ENCODE measurements at regions not wholly inside any gene's neighbourhood (a gene's known extent, or its start where the extent isn't known, plus 50 kb on each side); places are given as distances from the start of the nearest gene placed in this dataset.
A peak's percentile ranks its signal among the peaks of the same experiment; 100 is the strongest.

GRCh38 chr12:33587784-33588712, 148.4 kb upstream of the SYT10 start:
- Histone ChIP-seq H3K9ac (ENCODE audit: extremely low read depth, low read length, poor library complexity, severe bottlenecking) (no peak overlapping the region), H3K4me1 (ENCODE audit: control insufficient read depth, insufficient read depth, low read length) (no peaks in the 10 kb centered on the region), H3K27ac (ENCODE audit: low read depth, low read length) (peak overlapping the region; percentile 86), H3K36me3 (ENCODE audit: control insufficient read depth, insufficient read depth, low read length) (no peaks in the 10 kb centered on the region), H3K27me3 (ENCODE audit: control insufficient read depth, insufficient read depth, low read length, poor library complexity, severe bottlenecking) (no peaks in the 10 kb centered on the region), H3K9me3 (ENCODE audit: control insufficient read depth, low read length) (no peaks in the 10 kb centered on the region), H3K4me3 (ENCODE audit: low read length) (no peak overlapping the region)
- Mint-ChIP-seq H3K36me3 (ENCODE audit: low read depth) (no peaks in the 10 kb centered on the region), H3K27me3 (ENCODE audit: insufficient read depth) (no peaks in the 10 kb centered on the region), H3K27ac (peak overlapping the region; percentile 11), H3K4me1 (peaks cover 22% of the 10 kb centered on the region), H3K9me3 (no peaks in the 10 kb centered on the region), H3K4me3 (no peak overlapping the region)
- peak; percentile 61 for DNase-seq
- no peak for TF ChIP-seq CTCF (conservative IDR thresholded peaks at IDR 0.05)
- WGBS, 2 experiments (ENCODE audit: insufficient coverage in 1 of 2, insufficient read length in 1 of 2), result 18 to 25% methylated on average over 2 to 8 of the region's 8 CpGs

- no peaks in the 10 kb centered on the region for H3K27me3 Mint-ChIP-seq (ENCODE audit: insufficient read depth)
- Histone ChIP-seq H3K4me3 (ENCODE audit: low read length) (no peak overlapping the region), H3K27me3 (ENCODE audit: control insufficient read depth, insufficient read depth, low read length, poor library complexity, severe bottlenecking) (no peaks in the 10 kb centered on the region), H3K36me3 (ENCODE audit: control insufficient read depth, insufficient read depth, low read length) (no peaks in the 10 kb centered on the region), H3K9ac (ENCODE audit: extremely low read depth, low read length, poor library complexity, severe bottlenecking) (no peak overlapping the region), H3K27ac (ENCODE audit: low read depth, low read length) (peak overlapping the region; percentile 86), H3K9me3 (ENCODE audit: control insufficient read depth, low read length) (no peaks in the 10 kb centered on the region), H3K4me1 (ENCODE audit: control insufficient read depth, insufficient read depth, low read length) (no peaks in the 10 kb centered on the region)
- DNase-seq, result no peak
- no peaks in the 10 kb centered on the region for H3K36me3 Mint-ChIP-seq (ENCODE audit: low read depth)
- peaks cover 22% of the 10 kb centered on the region for H3K4me1 Mint-ChIP-seq
- H3K9me3 Mint-ChIP-seq, result no peaks in the 10 kb centered on the region
- no peak overlapping the region for H3K27ac Mint-ChIP-seq
- H3K4me3 Mint-ChIP-seq, result no peak overlapping the region
- TF ChIP-seq CTCF (conservative IDR thresholded peaks at IDR 0.05), result no peak
- WGBS, 2 experiments (ENCODE audit: insufficient coverage in 1 of 2, insufficient read length in 1 of 2), result 78 to 91% methylated on average over 3 to 4 of the region's 4 CpGs
Observed at GRCh38 chr12:33588725-33589405, 149.2 kb upstream of the SYT10 start.

GRCh38 chr12:33589576-33590114, 150.0 kb upstream of the SYT10 start:
- no peaks in the 10 kb centered on the region for H3K27me3 Mint-ChIP-seq (ENCODE audit: insufficient read depth)
- DNase-seq, result peak; percentile 45
- Histone ChIP-seq H3K9ac (ENCODE audit: extremely low read depth, low read length, poor library complexity, severe bottlenecking) (no peak overlapping the region), H3K36me3 (ENCODE audit: control insufficient read depth, insufficient read depth, low read length) (no peaks in the 10 kb centered on the region), H3K27ac (ENCODE audit: low read depth, low read length) (no peak overlapping the region), H3K4me3 (ENCODE audit: low read length) (no peak overlapping the region), H3K9me3 (ENCODE audit: control insufficient read depth, low read length) (no peaks in the 10 kb centered on the region), H3K4me1 (ENCODE audit: control insufficient read depth, insufficient read depth, low read length) (no peaks in the 10 kb centered on the region), H3K27me3 (ENCODE audit: control insufficient read depth, insufficient read depth, low read length, poor library complexity, severe bottlenecking) (no peaks in the 10 kb centered on the region)
- 57 to 59% methylated on average over 3 of the region's 3 CpGs for WGBS, 2 experiments (ENCODE audit: insufficient coverage in 1 of 2, insufficient read length in 1 of 2)
- H3K4me3 Mint-ChIP-seq, result no peak overlapping the region
- peak; percentile 32 for TF ChIP-seq CTCF (conservative IDR thresholded peaks at IDR 0.05)
- H3K4me1 Mint-ChIP-seq, result peaks cover 22% of the 10 kb centered on the region
- no peaks in the 10 kb centered on the region for H3K9me3 Mint-ChIP-seq
- H3K27ac Mint-ChIP-seq, result no peak overlapping the region
- H3K36me3 Mint-ChIP-seq (ENCODE audit: low read depth), result no peaks in the 10 kb centered on the region
